Neutrophil (primary cell): ENCODE measurements at regions not wholly inside any gene's neighbourhood (a gene's known extent, or its start where the extent isn't known, plus 50 kb on each side); places are given as distances from the start of the nearest gene placed in this dataset.
"Not testable (repeated sequence)": the region's sequence is repeated elsewhere in the genome, so short reads cannot be mapped to it uniquely, and the experiment has no call there.

Experiments used
- H3K27ac ChIP-seq: fragments of 200-600 bp; sonication (generic); 2 replicates; pipeline ENCODE4 v1.5.1; 2016; ENCODE audit warnings: mild to moderate bottlenecking, moderate library complexity
- H3K27me3 ChIP-seq: fragments of 200-600 bp; sonication (generic); 2 replicates; pipeline ENCODE4 v1.6.0; 2016; ENCODE audit warnings: mild to moderate bottlenecking
- H3K36me3 ChIP-seq: fragments of 200-600 bp; sonication (generic); 2 replicates; pipeline ENCODE4 v1.5.1; 2017
- H3K4me1 ChIP-seq, 2 experiments: fragments of 200-600 bp in 1 of 2; sonication (generic) in 1 of 2; 1 replicate in 1 of 2; 2 replicates in 1 of 2; pipeline versions ENCODE4 v1.5.1 to v1.6.1; 2013 to 2016; ENCODE audit warnings: low read depth in 1 of 2, low read length in 1 of 2, mild to moderate bottlenecking in 1 of 2, moderate library complexity in 1 of 2; ENCODE audit not compliant: control insufficient read depth in 1 of 2, insufficient read depth in 1 of 2
- H3K4me3 ChIP-seq, 2 experiments: fragments of 200-600 bp in 1 of 2; sonication (generic) in 1 of 2; 1 replicate in 1 of 2; 2 replicates in 1 of 2; pipeline ENCODE4 v1.5.1; 2013 to 2016; ENCODE audit warnings: low read depth in 1 of 2, low read length in 1 of 2, mild to moderate bottlenecking in 1 of 2, moderate library complexity in 1 of 2
- H3K9me3 ChIP-seq: fragments of 200-600 bp; sonication (generic); 2 replicates; pipeline ENCODE4 v1.5.1; 2016
- TF ChIP-seq, protein P1 (sequence below): fragments of 200-600 bp; sonication (generic); IDR thresholded peaks from 2 replicates; pipeline ENCODE4 v1.5.1; 2016; ENCODE audit warnings: antibody characterized with exemption

DNA sequence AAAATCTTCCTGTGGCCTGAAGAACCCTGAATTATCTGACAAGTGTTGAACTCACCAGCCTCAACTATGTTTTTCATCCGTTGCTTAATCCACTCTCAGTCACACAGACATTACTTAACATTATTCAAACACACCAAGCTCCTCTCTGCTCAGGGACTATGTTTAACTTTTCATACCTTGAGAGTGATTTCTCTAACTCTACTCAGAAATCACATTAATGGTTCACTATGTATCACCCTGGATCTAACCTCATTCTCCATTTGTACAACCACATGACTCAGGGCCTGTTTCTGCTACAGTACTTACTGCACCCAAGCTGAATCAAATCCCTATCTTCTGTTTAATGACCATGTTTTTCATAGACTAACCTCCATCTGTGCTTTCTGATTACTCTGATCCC lies 553.7 kb upstream of the PRR20A start:
- no peak overlapping the region for H3K4me3 ChIP-seq
- no peaks in the 10 kb centered on the region for H3K4me1 ChIP-seq
- TF ChIP-seq, protein P1, sequence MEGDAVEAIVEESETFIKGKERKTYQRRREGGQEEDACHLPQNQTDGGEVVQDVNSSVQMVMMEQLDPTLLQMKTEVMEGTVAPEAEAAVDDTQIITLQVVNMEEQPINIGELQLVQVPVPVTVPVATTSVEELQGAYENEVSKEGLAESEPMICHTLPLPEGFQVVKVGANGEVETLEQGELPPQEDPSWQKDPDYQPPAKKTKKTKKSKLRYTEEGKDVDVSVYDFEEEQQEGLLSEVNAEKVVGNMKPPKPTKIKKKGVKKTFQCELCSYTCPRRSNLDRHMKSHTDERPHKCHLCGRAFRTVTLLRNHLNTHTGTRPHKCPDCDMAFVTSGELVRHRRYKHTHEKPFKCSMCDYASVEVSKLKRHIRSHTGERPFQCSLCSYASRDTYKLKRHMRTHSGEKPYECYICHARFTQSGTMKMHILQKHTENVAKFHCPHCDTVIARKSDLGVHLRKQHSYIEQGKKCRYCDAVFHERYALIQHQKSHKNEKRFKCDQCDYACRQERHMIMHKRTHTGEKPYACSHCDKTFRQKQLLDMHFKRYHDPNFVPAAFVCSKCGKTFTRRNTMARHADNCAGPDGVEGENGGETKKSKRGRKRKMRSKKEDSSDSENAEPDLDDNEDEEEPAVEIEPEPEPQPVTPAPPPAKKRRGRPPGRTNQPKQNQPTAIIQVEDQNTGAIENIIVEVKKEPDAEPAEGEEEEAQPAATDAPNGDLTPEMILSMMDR = no peak
- H3K36me3 ChIP-seq = no peaks in the 10 kb centered on the region
- H3K27ac ChIP-seq = no peak overlapping the region
- H3K9me3 ChIP-seq = no peaks in the 10 kb centered on the region
- no peaks in the 10 kb centered on the region for H3K27me3 ChIP-seq

DNA sequence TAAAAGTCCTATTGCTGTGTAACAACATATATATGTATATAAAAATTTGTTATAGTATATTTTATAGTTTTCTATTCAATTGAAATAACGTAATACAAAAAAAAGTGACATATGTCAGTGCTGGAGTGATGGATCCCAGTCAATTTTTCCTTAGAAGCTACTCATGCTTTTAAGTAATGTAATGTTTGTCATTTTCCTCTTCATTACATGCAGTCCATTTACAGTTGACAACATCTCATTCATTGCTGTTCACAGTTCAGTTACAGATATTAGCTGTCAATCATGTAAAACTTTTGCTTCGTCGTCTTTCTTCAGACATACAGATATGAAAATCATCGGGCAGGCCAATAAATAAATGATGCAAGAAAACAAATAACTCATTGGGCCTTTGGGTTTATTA lies 525.1 kb upstream of the PRR20A start:
- H3K4me3 ChIP-seq = no peak overlapping the region
- no peaks in the 10 kb centered on the region for H3K4me1 ChIP-seq
- TF ChIP-seq, protein P1 = no peak
- no peak overlapping the region for H3K27ac ChIP-seq
- no peaks in the 10 kb centered on the region for H3K27me3 ChIP-seq
- H3K9me3 ChIP-seq = no peaks in the 10 kb centered on the region
- no peaks in the 10 kb centered on the region for H3K36me3 ChIP-seq

DNA sequence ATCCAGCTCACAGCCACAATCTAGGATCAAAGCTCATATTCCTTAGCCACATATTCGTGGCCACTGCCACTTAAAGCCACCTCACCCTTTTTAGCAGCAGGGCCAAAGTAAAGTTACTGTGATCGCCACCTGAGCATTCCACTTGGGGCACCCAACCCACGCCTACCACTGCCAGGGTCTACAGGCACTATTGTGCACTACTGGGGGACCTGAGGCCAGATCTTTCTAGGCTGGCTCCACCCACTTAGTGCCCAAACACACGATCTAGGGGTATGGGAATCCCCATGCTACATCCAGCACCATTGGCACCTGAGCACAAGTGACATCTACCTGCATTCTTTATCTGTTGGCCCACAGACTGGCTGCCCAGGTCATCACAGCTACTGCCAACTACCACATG lies 517.9 kb upstream of the PRR20A start:
- TF ChIP-seq, protein P1 = no peak
- no peaks in the 10 kb centered on the region for H3K36me3 ChIP-seq
- no peaks in the 10 kb centered on the region for H3K27me3 ChIP-seq
- H3K27ac ChIP-seq = no peak overlapping the region
- no peak overlapping the region for H3K4me3 ChIP-seq
- H3K9me3 ChIP-seq = no peaks in the 10 kb centered on the region
- no peaks in the 10 kb centered on the region for H3K4me1 ChIP-seq

- not testable (repeated sequence) for H3K27ac ChIP-seq, H3K4me3 ChIP-seq, H3K36me3 ChIP-seq, H3K27me3 ChIP-seq, H3K4me1 ChIP-seq, H3K9me3 ChIP-seq
Observed at GRCh38 chr13:56628886-56629285, 511.8 kb upstream of the PRR20A start.

GRCh38 chr13:56631060-56631459 lies 509.7 kb upstream of the PRR20A start:
- not testable (repeated sequence) for H3K27me3 ChIP-seq, H3K4me1 ChIP-seq, H3K27ac ChIP-seq, H3K4me3 ChIP-seq, H3K36me3 ChIP-seq, H3K9me3 ChIP-seq

GRCh38 chr13:56653043-56653442 lies 487.7 kb upstream of the PRR20A start:
- Histone ChIP-seq H3K27ac (no peak overlapping the region), H3K27me3 (no peaks in the 10 kb centered on the region), H3K9me3 (no peaks in the 10 kb centered on the region), H3K4me3 (no peak overlapping the region), H3K36me3 (no peaks in the 10 kb centered on the region), H3K4me1 (no peaks in the 10 kb centered on the region)
- TF ChIP-seq, protein P1 = no peak

- no peaks in the 10 kb centered on the region for H3K27me3 ChIP-seq
- H3K27ac ChIP-seq = no peak overlapping the region
- no peaks in the 10 kb centered on the region for H3K36me3 ChIP-seq
- no peaks in the 10 kb centered on the region for H3K9me3 ChIP-seq
- no peaks in the 10 kb centered on the region for H3K4me1 ChIP-seq
- TF ChIP-seq, protein P1 = no peak
- H3K4me3 ChIP-seq = no peak overlapping the region
Observed at GRCh38 chr13:56659041-56659471, 481.7 kb upstream of the PRR20A start.
